C4-2B (cell line): ENCODE measurements at regions not wholly inside any gene's neighbourhood (a gene's known extent, or its start where the extent isn't known, plus 50 kb on each side); places are given as distances from the start of the nearest gene placed in this dataset.

ENCODE experiments used
- CTCF ChIP-seq: fragments of 450-650 bp; conservative IDR thresholded peaks from 2 replicates; pipeline ENCODE4 v1.5.1; 2017; ENCODE audit warnings: mild to moderate bottlenecking
- ZFX ChIP-seq: fragments of 450-650 bp; IDR thresholded peaks from 2 replicates; pipeline ENCODE4 v1.6.1; 2017

GRCh38 chr4:32455231-32455630, 1735.1 kb downstream of the PCDH7 start:
- no peak for TF ChIP-seq CTCF
- no peak for TF ChIP-seq ZFX
